ENCODE measurements at regions not wholly inside any gene's neighbourhood (a gene's known extent, or its start where the extent isn't known, plus 50 kb on each side); places are given as distances from the start of the nearest gene placed in this dataset.

- Histone ChIP-seq H3K36me3 (ENCODE audit: control insufficient read depth in 2 of 2, insufficient read depth in 1 of 2, low read length in 2 of 2) (no peaks in the 10 kb centered on the region), H3K4me3 (ENCODE audit: low read depth, low read length) (no peak overlapping the region), H3K9me3 (ENCODE audit: control insufficient read depth, insufficient read depth, low read depth, low read length) (no peaks in the 10 kb centered on the region), H3K27ac (ENCODE audit: extremely low read depth, low read depth, low read length) (no peak overlapping the region), H3K4me1 (ENCODE audit: control insufficient read depth, insufficient read depth, low read length) (no peaks in the 10 kb centered on the region)
- ChIA-PET CTCF (interaction anchor here (0.6 kb wide), 1 partner anchor 1218 kb away, joined by 4 read pairs; no protein-coding TSS in a partner anchor), POLR2A (no interaction called here)
- TF ChIP-seq ZNF639 (tag by site-specific recombination; IDR thresholded peaks at IDR 0.05) (no peak), ZNF148 (tag by site-specific recombination; IDR thresholded peaks at IDR 0.05; ENCODE audit: borderline replicate concordance) (no peak), ZBTB17 (tag by site-specific recombination; IDR thresholded peaks at IDR 0.05) (no peak), ZNF398 (tag by site-specific recombination; IDR thresholded peaks at IDR 0.05) (no peak), ZNF544 (tag by site-specific recombination; IDR thresholded peaks at IDR 0.05) (no peak), ZBTB21 (tag by site-specific recombination; IDR thresholded peaks at IDR 0.05) (no peak), ZNF530 (tag by site-specific recombination; IDR thresholded peaks at IDR 0.05; ENCODE audit: low read depth) (no peak), ZEB2 (tag by site-specific recombination; IDR thresholded peaks at IDR 0.05) (no peak), ZNF133 (tag by site-specific recombination; IDR thresholded peaks at IDR 0.05) (no peak), BCL11B (tag by site-specific recombination; IDR thresholded peaks at IDR 0.05; ENCODE audit: low read depth) (no peak)
Measured at GRCh38 chr3:153702106-153702505, 419.1 kb upstream of the ARHGEF26 start.

GRCh38 chr3:153704115-153704514 is 417.1 kb upstream of the ARHGEF26 start:
- POLR2A ChIA-PET: no interaction called here
- CTCF ChIA-PET: no interaction called here
- TF ChIP-seq ZNF791 (tag by site-specific recombination; IDR thresholded peaks at IDR 0.05) (no peak), ZNF610 (tag by site-specific recombination; IDR thresholded peaks at IDR 0.05; ENCODE audit: borderline replicate concordance) (peak; percentile 99), ZNF654 (tag by site-specific recombination; IDR thresholded peaks at IDR 0.05; ENCODE audit: low read depth) (peak; percentile 4; the same call in 1 of the 2 replicates)
- Histone ChIP-seq H3K36me3 (ENCODE audit: control insufficient read depth in 2 of 2, insufficient read depth in 1 of 2, low read length in 2 of 2) (no peaks in the 10 kb centered on the region), H3K4me3 (ENCODE audit: low read depth, low read length) (no peak overlapping the region), H3K4me1 (ENCODE audit: control insufficient read depth, insufficient read depth, low read length) (no peaks in the 10 kb centered on the region), H3K9me3 (ENCODE audit: control insufficient read depth, insufficient read depth, low read depth, low read length) (no peaks in the 10 kb centered on the region), H3K27ac (ENCODE audit: extremely low read depth, low read depth, low read length) (no peak overlapping the region)

- ChIA-PET CTCF (interaction anchor here (0.6 kb wide), 2 partner anchors 60 to 416 kb away, joined by 3 read pairs; no protein-coding TSS in a partner anchor), POLR2A (no interaction called here)
- no peak for TF ChIP-seq ZNF549 (tag by site-specific recombination; IDR thresholded peaks at IDR 0.05)
- no peak for TF ChIP-seq TCF7L2 (IDR thresholded peaks at IDR 0.05; ENCODE audit: borderline replicate concordance, low read depth, low read length)
- no peak for TF ChIP-seq ZNF548 (tag by site-specific recombination; IDR thresholded peaks at IDR 0.05)
- TF ChIP-seq HOXA7 (CRISPR knock-in tag; IDR thresholded peaks at IDR 0.05; ENCODE audit: borderline replicate concordance): no peak
- TF ChIP-seq ZNF24 (tag by site-specific recombination; IDR thresholded peaks at IDR 0.05): no peak
- no peak for TF ChIP-seq ZNF391 (tag by site-specific recombination; IDR thresholded peaks at IDR 0.05; ENCODE audit: borderline replicate concordance, low read depth)
- no peak for TF ChIP-seq ZBTB7A (tag by site-specific recombination; IDR thresholded peaks at IDR 0.05; ENCODE audit: low read depth)
- TF ChIP-seq ZBTB10 (tag by site-specific recombination; IDR thresholded peaks at IDR 0.05): no peak
- TF ChIP-seq ZNF843 (tag by site-specific recombination; IDR thresholded peaks at IDR 0.05): no peak
- H3K27ac ChIP-seq (ENCODE audit: extremely low read depth, low read depth, low read length): no peak overlapping the region
- H3K36me3 ChIP-seq (ENCODE audit: control insufficient read depth in 2 of 2, insufficient read depth in 1 of 2, low read length in 2 of 2): no peaks in the 10 kb centered on the region
- H3K9me3 ChIP-seq (ENCODE audit: control insufficient read depth, insufficient read depth, low read depth, low read length): no peaks in the 10 kb centered on the region
- H3K4me3 ChIP-seq (ENCODE audit: low read depth, low read length): no peak overlapping the region
- no peaks in the 10 kb centered on the region for H3K4me1 ChIP-seq (ENCODE audit: control insufficient read depth, insufficient read depth, low read length)
Measured at GRCh38 chr3:153706706-153707105, 414.5 kb upstream of the ARHGEF26 start.

Data from HEK293 (cell line).